Naive thymus-derived CD4-positive, alpha-beta T cell (primary cell): ENCODE measurements at regions not wholly inside any gene's neighbourhood (a gene's known extent, or its start where the extent isn't known, plus 50 kb on each side); places are given as distances from the start of the nearest gene placed in this dataset.

Source experiments
- ATAC-seq: fragments of 150-1000 bp; cut with Tn5 transposase; 2 replicates; pipeline ENCODE4 v1.10.0; 2021; ENCODE audit warnings: mild to moderate bottlenecking, moderate library complexity
- CTCF ChIA-PET: fragments of 350-600 bp; sonication (Branson Sonifier 250); formaldehyde crosslinking; loops from one replicate; lab custom pipeline; 2021; ENCODE audit warnings: antibody characterized with exemption; lab: Charles Lee
- POLR2A ChIA-PET: fragments of 350-600 bp; sonication (Branson Sonifier 250); formaldehyde crosslinking; loops from one replicate; lab custom pipeline; 2021; ENCODE audit warnings: antibody characterized with exemption, inconsistent platforms; lab: Charles Lee
- DNase-seq, 9 donors: peaks; one replicate each; pipeline versions ENCODE4 v3.0.0 to v3.0.0-alpha.2; 2020 to 2022; ENCODE audit warnings: mixed read lengths in 1 of 9
- H3K27ac ChIP-seq: one replicate; pipeline ENCODE4 v1.7.0; 2013; ENCODE audit warnings: mild to moderate bottlenecking, low read depth, low read length, moderate library complexity
- H3K27me3 ChIP-seq, 2 donors: one replicate each; pipeline ENCODE4 v1.7.0; 2013; ENCODE audit warnings: low read length in 2 of 2, mild to moderate bottlenecking in 2 of 2, moderate library complexity in 2 of 2; ENCODE audit not compliant: control insufficient read depth in 2 of 2, insufficient read depth in 2 of 2
- H3K36me3 ChIP-seq, 3 experiments: 1 replicate in 2 of 3; 2 replicates in 1 of 3; pipeline ENCODE4 v1.7.0; 2013; ENCODE audit warnings: low read length in 3 of 3, mild to moderate bottlenecking in 3 of 3, moderate library complexity in 1 of 3; ENCODE audit not compliant: insufficient read depth in 3 of 3, control insufficient read depth in 2 of 3
- H3K4me1 ChIP-seq, 2 donors: one replicate each; pipeline ENCODE4 v1.7.0; 2013; ENCODE audit warnings: low read length in 2 of 2, mild to moderate bottlenecking in 2 of 2, moderate library complexity in 1 of 2; ENCODE audit not compliant: control insufficient read depth in 2 of 2, insufficient read depth in 2 of 2
- H3K4me3 ChIP-seq: 2 replicates; pipeline ENCODE4 v1.7.0; 2013; ENCODE audit warnings: mild to moderate bottlenecking, low read length
- H3K9me3 ChIP-seq, 3 experiments: 1 replicate in 2 of 3; 2 replicates in 1 of 3; pipeline ENCODE4 v1.7.0; 2013; ENCODE audit warnings: low read length in 3 of 3; ENCODE audit not compliant: control insufficient read depth in 2 of 3
- H3K27ac Mint-ChIP-seq, 9 donors: one replicate each; pipeline ENCODE4 v1.8.0; 2020 to 2022; ENCODE audit warnings: mixed read lengths in 9 of 9, mild to moderate bottlenecking in 8 of 9, moderate library complexity in 5 of 9, inconsistent platforms in 2 of 9
- H3K27me3 Mint-ChIP-seq, 5 donors: one replicate each; pipeline ENCODE4 v1.8.0; 2021 to 2022; ENCODE audit warnings: mixed read lengths in 5 of 5, mild to moderate bottlenecking in 1 of 5
- H3K36me3 Mint-ChIP-seq, 5 donors: one replicate each; pipeline ENCODE4 v1.8.0; 2020 to 2022; ENCODE audit warnings: mixed read lengths in 5 of 5, mild to moderate bottlenecking in 3 of 5, inconsistent platforms in 1 of 5
- H3K4me1 Mint-ChIP-seq, 7 donors: one replicate each; pipeline ENCODE4 v1.8.0; 2020 to 2022; ENCODE audit warnings: mixed read lengths in 7 of 7, mild to moderate bottlenecking in 3 of 7, inconsistent platforms in 1 of 7
- H3K4me3 Mint-ChIP-seq, 10 donors: one replicate each; pipeline ENCODE4 v1.8.0; 2020 to 2022; ENCODE audit warnings: mild to moderate bottlenecking in 10 of 10, mixed read lengths in 10 of 10, moderate library complexity in 6 of 10, inconsistent platforms in 2 of 10
- H3K9me3 Mint-ChIP-seq, 11 donors: one replicate each; pipeline ENCODE4 v1.8.0; 2020 to 2022; ENCODE audit warnings: mixed read lengths in 11 of 11, mild to moderate bottlenecking in 4 of 11, inconsistent platforms in 1 of 11, moderate library complexity in 1 of 11
- intact Hi-C, 2 donors: fragments of 100-400 bp; cut with micrococcal nuclease; formaldehyde crosslinking; loops; one replicate each; pipeline ENCODE4 v1.15.1; 2023

DNA sequence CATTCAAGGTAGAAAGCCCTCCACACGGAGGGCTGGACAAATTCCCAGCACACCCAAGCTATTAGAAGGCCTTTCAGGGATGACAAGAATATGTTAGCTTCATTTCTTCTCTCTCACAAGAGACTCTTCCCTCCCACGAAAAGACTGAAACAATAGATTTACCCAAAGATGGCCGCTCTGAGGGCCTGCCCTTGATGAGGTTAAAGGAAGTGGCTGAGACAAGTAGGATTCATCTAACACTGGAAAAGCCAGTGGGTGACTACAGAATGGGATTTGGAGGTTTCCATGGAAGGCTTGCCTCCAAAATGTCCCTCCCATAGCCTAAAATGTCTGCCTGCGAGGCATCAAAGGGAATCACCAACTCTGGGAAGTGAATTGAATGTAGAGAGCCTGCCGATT is 277.6 kb downstream of the CLIC5 start:
- Histone ChIP-seq H3K9me3 (no peaks in the 10 kb centered on the region), H3K4me1 (no peaks in the 10 kb centered on the region), H3K27me3 (no peaks in the 10 kb centered on the region), H3K4me3 (no peak overlapping the region), H3K36me3 (no peaks in the 10 kb centered on the region), H3K27ac (no peak overlapping the region)
- DNase-seq = no peak
- intact Hi-C loops = no loop called here
- H3K36me3 Mint-ChIP-seq = no peaks in the 10 kb centered on the region
- H3K4me3 Mint-ChIP-seq = peak overlapping the region in 4 of 10 donors; percentile 1 to 61 (median 38)
- H3K4me1 Mint-ChIP-seq = peaks cover 10 to 52% (median 20%) of the 10 kb centered on the region in 7 donors
- CTCF ChIA-PET = no interaction called here
- ATAC-seq = no peak
- POLR2A ChIA-PET = no interaction called here
- peak overlapping the region in 2 of 9 donors; percentile 4 to 74 for H3K27ac Mint-ChIP-seq
- peaks cover 0 to 8% (median 0%) of the 10 kb centered on the region in 5 donors for H3K27me3 Mint-ChIP-seq
- H3K9me3 Mint-ChIP-seq = peaks cover 0 to under 1% (median 0%) of the 10 kb centered on the region in 11 donors

DNA sequence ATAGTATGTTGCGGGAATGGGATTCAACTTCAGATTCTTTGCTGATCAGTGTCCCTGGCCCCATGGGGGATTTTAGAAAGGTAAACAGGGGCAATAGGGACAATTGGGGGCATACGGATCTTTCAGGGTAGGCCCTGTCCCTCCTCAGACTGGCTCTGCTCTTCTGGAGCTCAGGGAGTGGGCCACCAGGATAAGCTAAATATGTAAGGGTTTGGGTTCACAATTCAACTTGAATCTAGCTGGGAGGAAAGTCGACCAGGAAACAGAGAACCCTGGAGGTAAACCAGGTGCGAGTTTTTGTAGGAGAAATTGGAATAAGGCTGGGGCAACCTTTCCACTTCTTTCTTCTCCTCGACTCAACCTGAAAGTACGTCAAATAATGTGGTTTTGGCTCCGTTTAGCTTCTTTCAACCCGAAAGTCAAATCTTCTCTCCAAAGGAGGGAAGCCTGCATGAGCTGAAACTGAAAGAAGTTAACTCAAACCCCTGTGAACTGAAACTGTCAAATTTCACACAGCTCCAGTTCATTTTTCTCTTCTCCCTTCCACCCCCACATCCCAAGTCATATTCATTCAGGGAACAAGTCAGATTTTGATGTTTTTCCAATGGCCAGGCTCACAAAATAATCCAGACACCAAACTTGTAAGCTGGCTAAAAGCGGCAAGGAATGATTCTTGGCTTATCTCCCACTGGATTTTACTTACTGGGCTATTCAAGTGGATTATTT is 278.2 kb downstream of the CLIC5 start:
- ChIA-PET CTCF (no interaction called here), POLR2A (no interaction called here)
- Histone ChIP-seq H3K4me1 (no peaks in the 10 kb centered on the region), H3K4me3 (no peak overlapping the region), H3K27ac (no peak overlapping the region), H3K9me3 (no peaks in the 10 kb centered on the region), H3K36me3 (no peaks in the 10 kb centered on the region), H3K27me3 (no peaks in the 10 kb centered on the region)
- H3K4me1 Mint-ChIP-seq = peaks cover 10 to 51% (median 19%) of the 10 kb centered on the region in 7 donors
- peak overlapping the region in 2 of 9 donors; percentile 4 to 74 for H3K27ac Mint-ChIP-seq
- H3K27me3 Mint-ChIP-seq = peaks cover 0 to 8% (median 0%) of the 10 kb centered on the region in 5 donors
- H3K36me3 Mint-ChIP-seq = no peaks in the 10 kb centered on the region
- H3K9me3 Mint-ChIP-seq = no peaks in the 10 kb centered on the region
- intact Hi-C loops = no loop called here
- H3K4me3 Mint-ChIP-seq = peak overlapping the region in 6 of 10 donors; percentile 1 to 61 (median 36)
- no peak for ATAC-seq
- no peak for DNase-seq

DNA sequence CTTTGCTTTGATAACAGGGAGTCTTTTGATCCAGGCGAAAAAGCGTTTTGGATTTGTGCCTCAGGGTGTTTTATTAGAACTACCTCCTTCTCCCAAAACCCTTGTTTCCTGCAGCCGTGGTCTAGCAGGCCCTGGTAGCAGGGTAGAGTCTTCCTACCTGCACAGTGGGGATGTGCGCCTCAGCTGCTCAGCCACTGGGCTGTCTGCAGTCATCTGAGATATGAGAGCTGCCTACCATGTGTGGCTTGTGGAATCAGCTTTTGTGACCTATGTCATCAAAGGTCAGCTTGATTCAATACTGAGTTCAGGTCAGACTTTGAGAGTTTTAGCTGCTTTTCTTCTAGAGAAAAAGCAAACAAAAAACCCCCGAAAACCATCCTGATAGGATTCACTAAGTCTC is 279.5 kb downstream of the CLIC5 start:
- Histone ChIP-seq H3K27me3 (no peaks in the 10 kb centered on the region), H3K9me3 (no peaks in the 10 kb centered on the region), H3K27ac (no peak overlapping the region), H3K36me3 (no peaks in the 10 kb centered on the region), H3K4me3 (no peak overlapping the region), H3K4me1 (no peaks in the 10 kb centered on the region)
- no peak overlapping the region for H3K27ac Mint-ChIP-seq
- H3K27me3 Mint-ChIP-seq = peaks cover 0 to 8% (median 0%) of the 10 kb centered on the region in 5 donors
- POLR2A ChIA-PET = no interaction called here
- ATAC-seq (no peak), DNase-seq (no peak)
- no peak overlapping the region for H3K4me3 Mint-ChIP-seq
- H3K9me3 Mint-ChIP-seq = no peaks in the 10 kb centered on the region
- H3K36me3 Mint-ChIP-seq = no peaks in the 10 kb centered on the region
- intact Hi-C loops = no loop called here
- peaks cover 8 to 39% (median 12%) of the 10 kb centered on the region in 7 donors for H3K4me1 Mint-ChIP-seq
- CTCF ChIA-PET = no interaction called here

DNA sequence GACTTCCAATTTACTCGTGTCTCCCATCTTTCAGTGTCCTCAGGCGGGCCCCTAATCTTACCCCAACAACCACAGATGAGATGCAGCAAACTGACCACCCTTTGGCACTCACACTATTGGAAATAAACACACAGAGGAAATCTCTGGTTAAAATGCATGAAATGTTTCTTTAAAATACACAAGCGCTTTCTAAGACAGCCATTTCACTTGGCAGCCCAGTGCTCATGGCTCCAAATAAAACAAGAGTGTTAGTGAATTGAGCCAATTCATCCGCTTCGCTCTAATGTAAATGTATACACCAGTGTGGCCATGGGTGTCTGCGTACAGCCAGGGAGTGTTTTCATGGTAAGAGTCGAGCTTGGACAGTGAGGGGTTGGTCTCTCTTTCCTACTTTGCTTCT is 282.9 kb downstream of the CLIC5 start:
- H3K4me1 ChIP-seq = no peaks in the 10 kb centered on the region
- H3K27ac ChIP-seq = no peak overlapping the region
- Mint-ChIP-seq H3K36me3 (no peaks in the 10 kb centered on the region), H3K27ac (no peak overlapping the region), H3K9me3 (no peaks in the 10 kb centered on the region), H3K4me3 (no peak overlapping the region), H3K27me3 (peaks cover 0 to 8% (median 0%) of the 10 kb centered on the region in 5 donors), H3K4me1 (peaks cover 4 to 24% (median 6%) of the 10 kb centered on the region in 7 donors)
- H3K9me3 ChIP-seq = no peaks in the 10 kb centered on the region
- intact Hi-C loops = no loop called here
- DNase-seq (no peak), ATAC-seq (no peak)
- ChIA-PET CTCF (no interaction called here), POLR2A (no interaction called here)
- no peak overlapping the region for H3K4me3 ChIP-seq
- H3K36me3 ChIP-seq = no peaks in the 10 kb centered on the region
- no peaks in the 10 kb centered on the region for H3K27me3 ChIP-seq

DNA sequence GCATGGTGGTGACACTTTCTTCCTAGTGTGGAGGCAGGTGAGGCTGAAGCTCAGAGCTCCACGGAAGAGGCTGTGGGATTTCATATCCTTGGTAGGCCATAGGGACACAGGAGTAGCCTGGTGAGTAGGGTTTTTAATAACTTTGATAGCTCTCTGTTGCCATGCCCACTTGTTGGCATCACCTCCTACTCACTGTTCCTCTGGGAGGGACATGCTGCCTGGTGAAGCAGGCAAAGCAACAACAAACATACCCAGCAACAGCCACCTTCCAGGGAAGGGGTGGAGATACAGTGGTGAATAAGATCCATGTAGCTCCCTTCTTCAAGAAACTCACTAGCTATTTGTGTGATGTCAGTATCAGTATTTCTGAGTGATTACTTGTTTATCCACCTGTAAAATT is 285.4 kb downstream of the CLIC5 start:
- intact Hi-C loops = no loop called here
- Mint-ChIP-seq H3K27me3 (peaks cover 0 to 8% (median 0%) of the 10 kb centered on the region in 5 donors), H3K9me3 (no peaks in the 10 kb centered on the region), H3K4me3 (no peak overlapping the region), H3K36me3 (peaks cover 0 to 3% (median 0%) of the 10 kb centered on the region in 5 donors), H3K4me1 (peaks cover 0 to 3% (median 0%) of the 10 kb centered on the region in 7 donors), H3K27ac (no peak overlapping the region)
- Histone ChIP-seq H3K36me3 (no peaks in the 10 kb centered on the region), H3K27me3 (no peaks in the 10 kb centered on the region), H3K4me3 (no peak overlapping the region), H3K27ac (no peak overlapping the region), H3K4me1 (no peaks in the 10 kb centered on the region), H3K9me3 (no peaks in the 10 kb centered on the region)
- DNase-seq = no peak
- ATAC-seq = no peak
- POLR2A ChIA-PET = no interaction called here
- CTCF ChIA-PET = no interaction called here

DNA sequence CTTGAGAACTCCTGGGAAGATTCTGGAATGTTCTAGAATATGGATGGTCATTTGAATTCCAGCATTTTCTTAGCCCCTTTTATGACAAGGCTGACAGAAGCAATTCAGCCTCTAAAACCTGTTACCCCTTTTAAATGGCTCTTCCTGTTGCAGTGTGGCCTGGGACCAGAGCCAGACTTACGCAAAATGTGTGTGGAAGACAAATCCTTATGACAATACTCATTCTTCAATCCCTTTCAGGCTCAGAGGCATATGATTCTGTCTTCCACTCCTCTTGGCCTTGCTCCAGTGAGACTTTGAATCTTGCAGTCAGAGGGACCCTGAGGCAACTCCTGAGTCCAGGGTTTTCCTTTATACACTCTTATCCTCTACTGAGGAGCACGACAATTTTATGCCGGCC is 287.0 kb downstream of the CLIC5 start:
- CTCF ChIA-PET = no interaction called here

More for the DNA sequence above, 287.0 kb downstream of the CLIC5 start:
- Histone ChIP-seq H3K4me1 (no peaks in the 10 kb centered on the region), H3K27ac (no peak overlapping the region), H3K4me3 (no peak overlapping the region), H3K36me3 (no peaks in the 10 kb centered on the region), H3K27me3 (no peaks in the 10 kb centered on the region), H3K9me3 (no peaks in the 10 kb centered on the region)
- DNase-seq (no peak), ATAC-seq (no peak)
- Mint-ChIP-seq H3K4me3 (no peak overlapping the region), H3K27me3 (peaks cover 0 to 1% (median 0%) of the 10 kb centered on the region in 5 donors), H3K36me3 (peaks cover 0 to 3% (median 0%) of the 10 kb centered on the region in 5 donors), H3K4me1 (peaks cover 0 to under 1% (median 0%) of the 10 kb centered on the region in 7 donors), H3K9me3 (peaks cover 0 to 2% (median 0%) of the 10 kb centered on the region in 11 donors), H3K27ac (no peak overlapping the region)
- intact Hi-C loops = no loop called here
- POLR2A ChIA-PET = no interaction called here
